GM12878 (cell line): ENCODE measurements at regions not wholly inside any gene's neighbourhood (a gene's known extent, or its start where the extent isn't known, plus 50 kb on each side); places are given as distances from the start of the nearest gene placed in this dataset.

Experiments used
- ATAC-seq: fragments of 200-7000 bp; cut with Tn5 transposase; 3 replicates; pipeline ENCODE4 v1.9.1; 2020; ENCODE audit warnings: mild to moderate bottlenecking, moderate library complexity
- BruUV-seq: library from RNA; stranded (reverse); fragments of 400-500 nt; replicated peaks from 2 replicates; lab custom pipeline; 2021; lab: Mats Ljungman, UMichigan
- CTCF ChIA-PET: fragments of 300-600 bp; sonication (Branson Sonifier 250); formaldehyde crosslinking; extraction: SDS; loops from one replicate; lab custom pipeline; 2021; ENCODE audit warnings: inconsistent platforms; lab: Yijun Ruan, JAX
- POLR2A ChIA-PET: fragments of 350-600 bp; formaldehyde crosslinking; extraction: SDS; loops from one replicate; lab custom pipeline; 2021; ENCODE audit warnings: inconsistent platforms; lab: Charles Lee
- RAD21 ChIA-PET: fragments of 300-600 bp; sonication (Branson Sonifier 250); formaldehyde crosslinking; loops from one replicate; lab custom pipeline; 2023; ENCODE audit warnings: antibody characterized with exemption; ENCODE audit not compliant: unreplicated experiment; lab: Charles Lee
- SMC1A ChIA-PET: fragments of 300-600 bp; sonication (Branson Sonifier 250); formaldehyde crosslinking; loops from one replicate; lab custom pipeline; 2023; ENCODE audit not compliant: unreplicated experiment, uncharacterized antibody; lab: Charles Lee
- DNase-seq: peaks from one replicate; pipeline ENCODE4 v3.0.0-alpha.2; 2011; ENCODE audit warnings: low read depth, low spot score
- FAIRE-seq: peaks from 3 replicates; lab custom pipeline; 2011; peaks lifted over from hg19 to GRCh38; lab: Jason Lieb, UNC
- H2AFZ ChIP-seq: 2 replicates; pipeline ENCODE4 v1.6.0; 2011; ENCODE audit warnings: low read depth, low read length, control low read depth; ENCODE audit not compliant: control insufficient read depth
- H3K27ac ChIP-seq: 2 replicates; pipeline ENCODE4 v1.5.1; 2011; ENCODE audit warnings: control low read depth; ENCODE audit not compliant: control insufficient read depth, insufficient read depth
- H3K27me3 ChIP-seq, 2 experiments: replicated peaks in 1 of 2; 2 replicates each; pipeline versions ENCODE4 v1.6.0 to v1.6.1; 2011; ENCODE audit warnings: low read length in 1 of 2; ENCODE audit not compliant: control insufficient read depth in 2 of 2, insufficient read depth in 2 of 2
- H3K36me3 ChIP-seq, 2 experiments: 2 replicates each; pipeline ENCODE4 v1.5.1; 2011; ENCODE audit warnings: low read length in 1 of 2; ENCODE audit not compliant: control insufficient read depth in 2 of 2, insufficient read depth in 2 of 2
- H3K4me1 ChIP-seq: 2 replicates; pipeline ENCODE4 v1.6.1; 2011; ENCODE audit warnings: mild to moderate bottlenecking, low read length, moderate library complexity, mixed read lengths; ENCODE audit not compliant: control insufficient read depth, insufficient read depth
- H3K4me2 ChIP-seq: 2 replicates; pipeline ENCODE4 v1.6.0; 2011; ENCODE audit warnings: control low read depth; ENCODE audit not compliant: control insufficient read depth, insufficient read depth
- H3K4me3 ChIP-seq: fragments of 200-600 bp; sonication (generic); 2 replicates; pipeline ENCODE4 v1.5.1; 2016
- H3K79me2 ChIP-seq: 2 replicates; pipeline ENCODE4 v1.6.0; 2011; ENCODE audit warnings: low read length; ENCODE audit not compliant: control insufficient read depth, insufficient read depth
- H3K9ac ChIP-seq: 2 replicates; pipeline ENCODE4 v1.8.0; 2011; ENCODE audit warnings: low read length, control low read depth, mixed read lengths; ENCODE audit not compliant: control insufficient read depth, insufficient read depth
- H3K9me3 ChIP-seq: replicated peaks from 3 replicates; pipeline ENCODE4 v1.5.1; 2011; ENCODE audit warnings: mild to moderate bottlenecking, low read length; ENCODE audit not compliant: control insufficient read depth, insufficient read depth
- H4K20me1 ChIP-seq: 2 replicates; pipeline ENCODE4 v1.6.0; 2011; ENCODE audit not compliant: control insufficient read depth, insufficient read depth
- BACH1 ChIP-seq: fragments of 450-650 bp; IDR thresholded peaks from 2 replicates; pipeline ENCODE4 v1.6.1; 2017; ENCODE audit warnings: mild to moderate bottlenecking, borderline replicate concordance
- BCL3 ChIP-seq: IDR thresholded peaks from 2 replicates; pipeline ENCODE4 v1.6.1; 2011; ENCODE audit warnings: borderline replicate concordance, low read depth, mild to moderate bottlenecking, moderate library complexity, low read length; ENCODE audit not compliant: insufficient read depth, poor library complexity, severe bottlenecking
- BRCA1 ChIP-seq: IDR thresholded peaks from 2 replicates; pipeline ENCODE4 v1.6.1; 2011; ENCODE audit warnings: low read depth, low read length, improper control_type of control experiment
- CBX5 ChIP-seq: sonication (generic); IDR thresholded peaks from 2 replicates; pipeline ENCODE4 v1.6.1; 2016; ENCODE audit warnings: low read depth, moderate library complexity, mild to moderate bottlenecking, inconsistent platforms
- CHD2 ChIP-seq: IDR thresholded peaks from 2 replicates; pipeline ENCODE4 v1.6.1; 2011; ENCODE audit warnings: low read depth, low read length, improper control_type of control experiment, borderline replicate concordance
- CREM ChIP-seq: IDR thresholded peaks from 2 replicates; pipeline ENCODE4 v1.6.1; 2014; ENCODE audit warnings: antibody characterized with exemption, low read depth
- ELK1 ChIP-seq: IDR thresholded peaks from 2 replicates; pipeline ENCODE4 v1.6.1; 2012; ENCODE audit warnings: low read depth, low read length, improper control_type of control experiment
- EZH2 ChIP-seq: IDR thresholded peaks from 2 replicates; pipeline ENCODE4 v1.6.1; 2012; ENCODE audit warnings: low read depth, mild to moderate bottlenecking, control low read depth, inconsistent platforms, low read length, borderline replicate concordance; ENCODE audit not compliant: control insufficient read depth
- FOXK2 ChIP-seq: fragments of 450-650 bp; IDR thresholded peaks from 2 replicates; pipeline ENCODE4 v1.6.1; 2017; ENCODE audit warnings: mild to moderate bottlenecking, moderate library complexity
- IKZF1 ChIP-seq: fragments of 450-650 bp; conservative IDR thresholded peaks from 2 replicates; pipeline ENCODE4 v1.6.1; 2017; ENCODE audit warnings: antibody characterized with exemption, mild to moderate bottlenecking
- IRF3 ChIP-seq: fragments of 450-650 bp; IDR thresholded peaks from 2 replicates; pipeline ENCODE4 v1.6.1; 2014; ENCODE audit warnings: mild to moderate bottlenecking
- MEF2B ChIP-seq: fragments of 450-650 bp; IDR thresholded peaks from 2 replicates; pipeline ENCODE4 v1.6.1; 2018; ENCODE audit warnings: mild to moderate bottlenecking, moderate library complexity; ENCODE audit not compliant: partially characterized antibody, poor library complexity, severe bottlenecking
- NFXL1 ChIP-seq: fragments of 450-650 bp; IDR thresholded peaks from 2 replicates; pipeline ENCODE4 v1.6.1; 2017; ENCODE audit warnings: antibody characterized with exemption, mild to moderate bottlenecking, borderline replicate concordance
- PML ChIP-seq: IDR thresholded peaks from 2 replicates; pipeline ENCODE4 v1.6.1; 2012; ENCODE audit warnings: low read length, inconsistent platforms
- USF1 ChIP-seq: IDR thresholded peaks from 2 replicates; pipeline ENCODE4 v1.6.1; 2011; ENCODE audit warnings: borderline replicate concordance, low read depth, mild to moderate bottlenecking, moderate library complexity, mixed read lengths, low read length; ENCODE audit not compliant: insufficient read depth; ENCODE audit errors: extremely low read length
- USF2 ChIP-seq: IDR thresholded peaks from 2 replicates; pipeline ENCODE4 v1.6.1; 2011; ENCODE audit warnings: low read depth, low read length, improper control_type of control experiment, borderline replicate concordance
- YY1 ChIP-seq: IDR thresholded peaks from 2 replicates; pipeline ENCODE4 v1.6.1; 2011; ENCODE audit warnings: low read depth, mild to moderate bottlenecking, low read length
- ZNF622 ChIP-seq: fragments of 450-650 bp; IDR thresholded peaks from 2 replicates; pipeline ENCODE4 v1.6.1; 2017; ENCODE audit warnings: mild to moderate bottlenecking, inconsistent platforms
- WGBS: methylation state at CpG from one replicate; pipeline ENCODE4 v1.1.6; 2016; ENCODE audit warnings: low lambda C conversion rate; ENCODE audit not compliant: insufficient replicate concordance, insufficient coverage; ENCODE audit errors: missing lambda C conversion rate; 5-methylcytosine and 5-hydroxymethylcytosine counted together
- in situ Hi-C: fragments of 300-500 bp; cut with MboI; formaldehyde crosslinking; loops from 9 replicates; pipeline ENCODE4 v1.14.3; 2018; ENCODE audit warnings: mixed read lengths
- intact Hi-C: fragments of 100-400 bp; cut with micrococcal nuclease; formaldehyde crosslinking; loops from one replicate; pipeline ENCODE4 v1.14.2; 2022; ENCODE audit not compliant: unreplicated experiment

GRCh38 chr11:25597696-25598095 lies 734.2 kb upstream of the ANO3 start:
- no peaks in the 10 kb centered on the region for H3K4me1 ChIP-seq
- in situ Hi-C loops = no loop called here
- TF ChIP-seq MEF2B = no peak
- TF ChIP-seq BACH1 = no peak
- TF ChIP-seq IKZF1 = no peak
- no peak for TF ChIP-seq PML
- TF ChIP-seq BCL3 = no peak
- no peak for TF ChIP-seq ZNF622
- no peak for TF ChIP-seq EZH2
- TF ChIP-seq IRF3 = no peak
- TF ChIP-seq USF2 = no peak
- no peak for TF ChIP-seq CHD2
- TF ChIP-seq FOXK2 = no peak
- no peak for TF ChIP-seq CBX5
- TF ChIP-seq YY1 = no peak
- no peak for TF ChIP-seq CREM
- TF ChIP-seq ELK1 = no peak
- TF ChIP-seq NFXL1 = no peak
- TF ChIP-seq BRCA1 = no peak
- no peak for TF ChIP-seq USF1
- DNase-seq (no peak), FAIRE-seq (no peak), ATAC-seq (no peak)
- H3K4me3 ChIP-seq = no peak overlapping the region
- RAD21 ChIA-PET = no interaction called here
- BruUV-seq = no TSS peak
- H3K36me3 ChIP-seq = no peaks in the 10 kb centered on the region
- H3K9ac ChIP-seq = no peak overlapping the region
- POLR2A ChIA-PET = no interaction called here
- SMC1A ChIA-PET = no interaction called here
- H3K27ac ChIP-seq = no peak overlapping the region
- 0% methylated on average over 2 of the region's 2 CpGs for WGBS
- no peak overlapping the region for H2AFZ ChIP-seq
- no peak overlapping the region for H3K4me2 ChIP-seq
- H4K20me1 ChIP-seq = no peaks in the 10 kb centered on the region
- CTCF ChIA-PET = no interaction called here
- H3K9me3 ChIP-seq = no peaks in the 10 kb centered on the region
- H3K79me2 ChIP-seq = no peaks in the 10 kb centered on the region
- intact Hi-C loops = no loop called here
- H3K27me3 ChIP-seq = no peaks in the 10 kb centered on the region
